IPS-15b (cell line): ENCODE measurements at regions not wholly inside any gene's neighbourhood (a gene's known extent, or its start where the extent isn't known, plus 50 kb on each side); places are given as distances from the start of the nearest gene placed in this dataset.

Experiments
- H3K27me3 ChIP-seq: one replicate; pipeline ENCODE4 v1.6.1; 2013; ENCODE audit warnings: low read length; ENCODE audit not compliant: control insufficient read depth, insufficient read depth
- H3K36me3 ChIP-seq: one replicate; pipeline ENCODE4 v1.6.1; 2013; ENCODE audit warnings: low read length; ENCODE audit not compliant: control insufficient read depth, insufficient read depth
- H3K4me1 ChIP-seq: one replicate; pipeline ENCODE4 v1.6.1; 2013; ENCODE audit warnings: mild to moderate bottlenecking, low read length; ENCODE audit not compliant: control insufficient read depth, insufficient read depth
- H3K4me3 ChIP-seq: one replicate; pipeline ENCODE4 v1.5.1; 2013; ENCODE audit warnings: low read depth, low read length
- H3K9ac ChIP-seq: one replicate; pipeline ENCODE4 v1.6.1; 2013; ENCODE audit warnings: low read depth, mild to moderate bottlenecking, low read length
- H3K9me3 ChIP-seq: one replicate; pipeline ENCODE4 v1.6.1; 2013; ENCODE audit warnings: mild to moderate bottlenecking, low read length; ENCODE audit not compliant: control insufficient read depth, insufficient read depth

- Histone ChIP-seq H3K4me1 (no peaks in the 10 kb centered on the region), H3K4me3 (no peak overlapping the region)
These were observed 156.4 kb upstream of the GALNT13 start for GRCh38 chr2:153715218-153715850.

GRCh38 chr2:153717060-153717459 lies 154.7 kb upstream of the GALNT13 start:
- Histone ChIP-seq H3K9me3 (no peaks in the 10 kb centered on the region), H3K27me3 (no peaks in the 10 kb centered on the region), H3K9ac (no peak overlapping the region), H3K4me1 (no peaks in the 10 kb centered on the region), H3K36me3 (no peaks in the 10 kb centered on the region), H3K4me3 (no peak overlapping the region)

More at GRCh38 chr2:153715218-153715850, 156.4 kb upstream of the GALNT13 start:
- no peaks in the 10 kb centered on the region for H3K36me3 ChIP-seq
- H3K27me3 ChIP-seq: no peaks in the 10 kb centered on the region
- no peak overlapping the region for H3K9ac ChIP-seq
- no peaks in the 10 kb centered on the region for H3K9me3 ChIP-seq

GRCh38 chr2:153739394-153739793 lies 132.3 kb upstream of the GALNT13 start:
- no peak overlapping the region for H3K9ac ChIP-seq
- no peaks in the 10 kb centered on the region for H3K9me3 ChIP-seq
- H3K4me3 ChIP-seq: no peak overlapping the region
- H3K4me1 ChIP-seq: no peaks in the 10 kb centered on the region
- H3K36me3 ChIP-seq: no peaks in the 10 kb centered on the region
- no peaks in the 10 kb centered on the region for H3K27me3 ChIP-seq

GRCh38 chr2:153761936-153762335 lies 109.8 kb upstream of the GALNT13 start:
- H3K4me1 ChIP-seq: no peaks in the 10 kb centered on the region
- no peak overlapping the region for H3K4me3 ChIP-seq
- no peaks in the 10 kb centered on the region for H3K27me3 ChIP-seq
- H3K36me3 ChIP-seq: peaks cover 2% of the 10 kb centered on the region
- no peaks in the 10 kb centered on the region for H3K9me3 ChIP-seq
- no peak overlapping the region for H3K9ac ChIP-seq

- Histone ChIP-seq H3K27me3 (no peaks in the 10 kb centered on the region), H3K9me3 (no peaks in the 10 kb centered on the region), H3K9ac (no peak overlapping the region), H3K4me3 (no peak overlapping the region), H3K4me1 (no peaks in the 10 kb centered on the region), H3K36me3 (peaks cover 2% of the 10 kb centered on the region)
These were observed 105.3 kb upstream of the GALNT13 start for GRCh38 chr2:153766415-153766814.

- Histone ChIP-seq H3K27me3 (no peaks in the 10 kb centered on the region), H3K4me1 (no peaks in the 10 kb centered on the region), H3K4me3 (no peak overlapping the region), H3K36me3 (no peaks in the 10 kb centered on the region), H3K9me3 (no peaks in the 10 kb centered on the region), H3K9ac (no peak overlapping the region)
These were observed 101.2 kb upstream of the GALNT13 start for GRCh38 chr2:153770359-153770991.

GRCh38 chr2:153780241-153780640 lies 91.5 kb upstream of the GALNT13 start:
- Histone ChIP-seq H3K36me3 (no peaks in the 10 kb centered on the region), H3K4me1 (no peaks in the 10 kb centered on the region), H3K4me3 (no peak overlapping the region), H3K9me3 (no peaks in the 10 kb centered on the region), H3K27me3 (no peaks in the 10 kb centered on the region), H3K9ac (no peak overlapping the region)

- no peaks in the 10 kb centered on the region for H3K9me3 ChIP-seq
These were observed 85.7 kb upstream of the GALNT13 start for GRCh38 chr2:153786016-153786415.

GRCh38 chr2:153787612-153788011 lies 84.1 kb upstream of the GALNT13 start:
- no peaks in the 10 kb centered on the region for H3K27me3 ChIP-seq
- no peak overlapping the region for H3K4me3 ChIP-seq

More at GRCh38 chr2:153786016-153786415, 85.7 kb upstream of the GALNT13 start:
- Histone ChIP-seq H3K4me3 (no peak overlapping the region), H3K4me1 (no peaks in the 10 kb centered on the region), H3K36me3 (no peaks in the 10 kb centered on the region), H3K9ac (no peak overlapping the region), H3K27me3 (no peaks in the 10 kb centered on the region)

GRCh38 chr2:153802671-153803070 lies 69.1 kb upstream of the GALNT13 start:
- H3K36me3 ChIP-seq: no peaks in the 10 kb centered on the region
- no peak overlapping the region for H3K9ac ChIP-seq
- no peaks in the 10 kb centered on the region for H3K27me3 ChIP-seq
- no peak overlapping the region for H3K4me3 ChIP-seq
- no peaks in the 10 kb centered on the region for H3K9me3 ChIP-seq
- H3K4me1 ChIP-seq: no peaks in the 10 kb centered on the region

More at GRCh38 chr2:153787612-153788011, 84.1 kb upstream of the GALNT13 start:
- no peaks in the 10 kb centered on the region for H3K36me3 ChIP-seq
- no peaks in the 10 kb centered on the region for H3K9me3 ChIP-seq
- no peak overlapping the region for H3K9ac ChIP-seq
- H3K4me1 ChIP-seq: no peaks in the 10 kb centered on the region

- Histone ChIP-seq H3K9ac (no peak overlapping the region), H3K9me3 (no peaks in the 10 kb centered on the region), H3K36me3 (no peaks in the 10 kb centered on the region), H3K4me1 (peaks cover 11% of the 10 kb centered on the region), H3K27me3 (no peaks in the 10 kb centered on the region), H3K4me3 (no peak overlapping the region)
These were observed 63.0 kb upstream of the GALNT13 start for GRCh38 chr2:153808679-153809078.

- Histone ChIP-seq H3K27me3 (no peaks in the 10 kb centered on the region), H3K9ac (no peak overlapping the region), H3K4me1 (peaks cover 11% of the 10 kb centered on the region), H3K4me3 (no peak overlapping the region), H3K9me3 (no peaks in the 10 kb centered on the region), H3K36me3 (no peaks in the 10 kb centered on the region)
These were observed 60.2 kb upstream of the GALNT13 start for GRCh38 chr2:153811516-153811915.
